ENCODE measurements at regions not wholly inside any gene's neighbourhood (a gene's known extent, or its start where the extent isn't known, plus 50 kb on each side); places are given as distances from the start of the nearest gene placed in this dataset.

- dilution Hi-C loops (cut with MboI; ENCODE audit: extremely low pct_ligation_motif_present, low sequenced_read_pairs) (no loop called here), intact Hi-C loops (cut with micrococcal nuclease) (no loop called here)
- H3K9me1 ChIP-seq (replicated peaks; ENCODE audit: control insufficient read depth, extremely low read depth, insufficient read depth, low read length), result no peaks in the 10 kb centered on the region
- no peak for TF ChIP-seq MAX (IDR thresholded peaks at IDR 0.05; ENCODE audit: insufficient read depth, insufficient read length)
- TF ChIP-seq FOS (IDR thresholded peaks at IDR 0.05; ENCODE audit: borderline replicate concordance, insufficient read depth, low read length), result no peak
- TF ChIP-seq GATA2 (IDR thresholded peaks at IDR 0.05; ENCODE audit: insufficient read depth, insufficient read length, low read depth, low read length), result no peak
- TF ChIP-seq POLR2A (IDR thresholded peaks at IDR 0.05; ENCODE audit: low read depth, low read length), result no peak
- TF ChIP-seq EZH2 (IDR thresholded peaks at IDR 0.05; ENCODE audit: borderline replicate concordance, low read depth, low read length, severe bottlenecking), result no peak
- no peak for TF ChIP-seq POLR2AphosphoS5 (IDR thresholded peaks at IDR 0.05; ENCODE audit: insufficient read depth, low read depth, low read length)
- TF ChIP-seq JUN (IDR thresholded peaks at IDR 0.05; ENCODE audit: borderline replicate concordance, insufficient read depth, insufficient read length, low read depth), result no peak
- TF ChIP-seq CTCF (IDR thresholded peaks at IDR 0.05; ENCODE audit: extremely low read depth in 1 of 2, insufficient read depth in 1 of 2, low read depth in 1 of 2, low read length in 2 of 2), result no peak
- TF ChIP-seq MYC (IDR thresholded peaks at IDR 0.05; ENCODE audit: low read depth, low read length), result no peak
- H3K27me3 ChIP-seq (ENCODE audit: control insufficient read depth in 2 of 2, insufficient read depth in 2 of 2, low read length in 2 of 2), result peaks cover 0 to 2% of the 10 kb centered on the region in 2 experiments
- H3K4me1 ChIP-seq (ENCODE audit: control insufficient read depth, extremely low read depth, insufficient read depth, low read length), result no peaks in the 10 kb centered on the region
- ChIA-PET CTCF (interaction anchor here (1.5 kb wide), 1 partner anchor 12 kb away, joined by 4 read pairs; no protein-coding TSS in a partner anchor), POLR2A (no interaction called here)
- H3K9me3 ChIP-seq (replicated peaks; ENCODE audit: control insufficient read depth, insufficient read depth, low read length), result no peaks in the 10 kb centered on the region
- DNase-seq (ENCODE audit: low read depth, low spot score), result no peak
- no peak for FAIRE-seq
- no peak overlapping the region for H3K4me3 ChIP-seq (replicated peaks in 1 of 3; ENCODE audit: insufficient read depth in 1 of 3, low read depth in 1 of 3, low read length in 3 of 3)
- H2AFZ ChIP-seq (ENCODE audit: low read depth, low read length), result no peak overlapping the region
- H3K4me2 ChIP-seq (ENCODE audit: insufficient read depth, low read length), result no peak overlapping the region
- H3K36me3 ChIP-seq (ENCODE audit: control insufficient read depth in 2 of 2, extremely low read depth in 1 of 2, insufficient read depth in 2 of 2, low read length in 2 of 2), result no peaks in the 10 kb centered on the region
- no peak overlapping the region for H3K9ac ChIP-seq (replicated peaks; ENCODE audit: extremely low read depth, insufficient read depth, low read length)
- H3K27ac ChIP-seq (ENCODE audit: insufficient read depth, low read depth, low read length), result no peak overlapping the region
- no TSS peak for BruUV-seq (replicated peaks)
- H4K20me1 ChIP-seq (replicated peaks; ENCODE audit: control insufficient read depth, extremely low read depth, insufficient read depth, low read length), result no peaks in the 10 kb centered on the region
- H3K79me2 ChIP-seq (ENCODE audit: control insufficient read depth, insufficient read depth, low read length), result no peaks in the 10 kb centered on the region
Observed at GRCh38 chr2:168300460-168300859, 53.1 kb upstream of the STK39 start.

All from endothelial cell of umbilical vein (primary cell).